Psoas muscle (tissue), 7 donors: ENCODE measurements at regions not wholly inside any gene's neighbourhood (a gene's known extent, or its start where the extent isn't known, plus 50 kb on each side); places are given as distances from the start of the nearest gene placed in this dataset.
A peak's percentile ranks its signal among the peaks of the same experiment; 100 is the strongest.

Experiments
- ATAC-seq, 4 donors: fragments of 200-7000 bp; cut with Tn5 transposase; one replicate each; pipeline ENCODE4 v1.9.1; 2020; ENCODE audit warnings: moderate library complexity in 3 of 4, mild to moderate bottlenecking in 2 of 4
- DNase-seq, 2 donors: peaks; one replicate each; pipeline ENCODE4 v3.0.0-alpha.2; 2020
- H3K27ac ChIP-seq: fragments of 200-600 bp; one replicate; pipeline ENCODE4 v1.8.0; 2022
- H3K27me3 ChIP-seq, 3 donors: fragments of 200-600 bp in 1 of 3; one replicate each; pipeline versions ENCODE4 v1.6.1 to v1.8.0; 2013 to 2022; ENCODE audit warnings: low read length in 2 of 3, mild to moderate bottlenecking in 2 of 3, moderate library complexity in 1 of 3; ENCODE audit not compliant: insufficient read depth in 3 of 3
- H3K36me3 ChIP-seq, 2 donors: fragments of 200-600 bp in 1 of 2; one replicate each; pipeline versions ENCODE4 v1.6.1 to v1.8.0; 2013 to 2022; ENCODE audit warnings: low read depth in 1 of 2, mild to moderate bottlenecking in 1 of 2, moderate library complexity in 1 of 2; ENCODE audit not compliant: insufficient read depth in 1 of 2
- H3K4me1 ChIP-seq: fragments of 200-600 bp; one replicate; pipeline ENCODE4 v1.8.0; 2022
- H3K4me3 ChIP-seq: fragments of 200-600 bp; one replicate; pipeline ENCODE4 v1.8.0; 2022; ENCODE audit warnings: mild to moderate bottlenecking
- H3K9me3 ChIP-seq: fragments of 200-600 bp; one replicate; pipeline ENCODE4 v1.8.0; 2022
- WGBS, 3 donors: extraction: QIAGEN DNeasy Blood & Tissue Kit; methylation state at CpG; one replicate each; pipeline versions ENCODE4 v1.1.6 to v1.1.7; 2013; 5-methylcytosine and 5-hydroxymethylcytosine counted together
- intact Hi-C, 2 donors: fragments of 100-400 bp; cut with DNase I; formaldehyde crosslinking; loops; one replicate each; pipeline versions ENCODE4 v1.11.0 to v1.14.2; 2022
- TF ChIP-seq, protein P1 (sequence below): fragments of 200-600 bp; IDR thresholded peaks from one replicate; pipeline ENCODE4 v1.8.0; 2022; ENCODE audit warnings: antibody characterized with exemption
- donor health status: healthy with polysubstance abuse.
- donor health status: DM: no; HTN: no; CAD: no; lungs with moderate emphysema.
- donor health status: Bipolar disorder and iron deficiency.
- donor health status: healthy.
- donor health status: DM: yes; HTN: yes; CAD: no.
- donor health status: DM: no; HTN: no; CAD: no.
- donor health status: DM: yes; HTN: yes; CAD: no.

- Histone ChIP-seq H3K27ac (no peak overlapping the region), H3K27me3 (peaks cover 0 to 7% (median 5%) of the 10 kb centered on the region in 3 donors), H3K36me3 (no peaks in the 10 kb centered on the region), H3K4me3 (no peak overlapping the region), H3K4me1 (no peaks in the 10 kb centered on the region), H3K9me3 (no peaks in the 10 kb centered on the region)
- intact Hi-C loops: loop anchor here in 1 of 2 donors (10.0 kb wide), 1 partner anchor 267 kb away; no protein-coding TSS in a partner anchor
- 95 to 99% (median 96%) methylated on average over 6 of the region's 6 CpGs for WGBS, 3 donors
- TF ChIP-seq, protein P1, sequence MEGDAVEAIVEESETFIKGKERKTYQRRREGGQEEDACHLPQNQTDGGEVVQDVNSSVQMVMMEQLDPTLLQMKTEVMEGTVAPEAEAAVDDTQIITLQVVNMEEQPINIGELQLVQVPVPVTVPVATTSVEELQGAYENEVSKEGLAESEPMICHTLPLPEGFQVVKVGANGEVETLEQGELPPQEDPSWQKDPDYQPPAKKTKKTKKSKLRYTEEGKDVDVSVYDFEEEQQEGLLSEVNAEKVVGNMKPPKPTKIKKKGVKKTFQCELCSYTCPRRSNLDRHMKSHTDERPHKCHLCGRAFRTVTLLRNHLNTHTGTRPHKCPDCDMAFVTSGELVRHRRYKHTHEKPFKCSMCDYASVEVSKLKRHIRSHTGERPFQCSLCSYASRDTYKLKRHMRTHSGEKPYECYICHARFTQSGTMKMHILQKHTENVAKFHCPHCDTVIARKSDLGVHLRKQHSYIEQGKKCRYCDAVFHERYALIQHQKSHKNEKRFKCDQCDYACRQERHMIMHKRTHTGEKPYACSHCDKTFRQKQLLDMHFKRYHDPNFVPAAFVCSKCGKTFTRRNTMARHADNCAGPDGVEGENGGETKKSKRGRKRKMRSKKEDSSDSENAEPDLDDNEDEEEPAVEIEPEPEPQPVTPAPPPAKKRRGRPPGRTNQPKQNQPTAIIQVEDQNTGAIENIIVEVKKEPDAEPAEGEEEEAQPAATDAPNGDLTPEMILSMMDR: no peak
- DNase-seq (no peak), ATAC-seq (no peak)
These were observed 112.5 kb upstream of the PHACTR3 start for GRCh38 chr20:59491884-59492283.

GRCh38 chr20:59493926-59494325, 110.4 kb upstream of the PHACTR3 start:
- Histone ChIP-seq H3K4me1 (no peaks in the 10 kb centered on the region), H3K9me3 (no peaks in the 10 kb centered on the region), H3K4me3 (no peak overlapping the region), H3K36me3 (no peaks in the 10 kb centered on the region), H3K27me3 (peaks cover 0 to 7% (median 5%) of the 10 kb centered on the region in 3 donors), H3K27ac (no peak overlapping the region)
- ATAC-seq: no peak
- WGBS, 3 donors: 90 to 92% (median 91%) methylated on average over 5 of the region's 5 CpGs
- TF ChIP-seq, protein P1: no peak
- intact Hi-C loops: loop anchor here in 1 of 2 donors (10.0 kb wide), 1 partner anchor 269 kb away; no protein-coding TSS in a partner anchor
- DNase-seq: no peak

GRCh38 chr20:59495166-59495565, 109.2 kb upstream of the PHACTR3 start:
- Histone ChIP-seq H3K4me1 (no peaks in the 10 kb centered on the region), H3K4me3 (no peak overlapping the region), H3K27ac (no peak overlapping the region), H3K9me3 (no peaks in the 10 kb centered on the region), H3K27me3 (peaks cover 0 to 7% (median 5%) of the 10 kb centered on the region in 3 donors), H3K36me3 (no peaks in the 10 kb centered on the region)
- no peak for ATAC-seq
- DNase-seq: no peak
- TF ChIP-seq, protein P1: no peak
- 72 to 77% (median 77%) methylated on average over 8 of the region's 8 CpGs for WGBS, 3 donors
- intact Hi-C loops: loop anchor here in 1 of 2 donors (5.0 to 10.0 kb wide), 2 partner anchors 270 to 628 kb away; no protein-coding TSS in a partner anchor

DNA sequence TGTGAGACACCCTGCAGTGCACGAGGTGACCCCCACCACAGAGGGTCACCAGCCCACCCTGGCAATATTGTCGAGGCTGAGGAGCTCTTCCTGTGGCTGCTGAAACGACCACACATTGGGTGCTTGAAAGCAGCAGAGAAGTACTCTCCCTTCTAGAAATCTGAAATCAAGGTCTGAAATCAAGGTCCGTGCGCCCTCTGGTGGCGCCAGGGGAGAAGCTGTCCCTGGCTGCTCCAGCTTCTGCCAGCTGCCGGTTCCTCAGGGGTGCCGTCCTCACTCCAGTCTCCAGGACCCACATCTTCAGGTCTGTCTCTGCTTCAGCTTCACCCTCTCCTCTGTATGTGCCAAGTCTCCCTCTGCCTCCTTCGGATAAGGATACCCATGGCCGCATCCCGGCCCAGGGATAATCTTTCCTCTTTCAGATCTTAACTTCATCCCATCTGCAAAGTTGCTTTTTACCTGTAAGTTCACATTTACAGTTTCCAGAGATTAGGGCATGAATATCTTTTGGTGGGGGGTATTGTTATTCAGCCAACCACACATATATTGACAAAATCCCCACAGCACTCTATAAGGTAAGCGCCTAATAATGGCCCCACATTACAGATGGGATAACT, 108.3 kb upstream of the PHACTR3 start:
- ATAC-seq (peak in 3 of 4 donors; percentile 30 to 67 (median 49)), DNase-seq (peak; percentile 69 to 78)
- Histone ChIP-seq H3K4me1 (no peaks in the 10 kb centered on the region), H3K27ac (no peak overlapping the region), H3K9me3 (no peaks in the 10 kb centered on the region), H3K27me3 (peaks cover 0 to 7% (median 5%) of the 10 kb centered on the region in 3 donors), H3K36me3 (no peaks in the 10 kb centered on the region), H3K4me3 (no peak overlapping the region)
- TF ChIP-seq, protein P1: peak; percentile 75
- 10 to 14% (median 11%) methylated on average over 12 of the region's 12 CpGs for WGBS, 3 donors
- intact Hi-C loops: loop anchor here in 1 of 2 donors (5.0 to 10.0 kb wide), 2 partner anchors 271 to 629 kb away; no protein-coding TSS in a partner anchor
